ENCODE measurements at regions not wholly inside any gene's neighbourhood (a gene's known extent, or its start where the extent isn't known, plus 50 kb on each side); places are given as distances from the start of the nearest gene placed in this dataset.

GRCh38 chr18:2217356-2217755 is 353.9 kb downstream of the METTL4 start:
- Histone ChIP-seq H3K4me3 (ENCODE audit: low read depth in 1 of 3, low read length in 3 of 3) (no peak overlapping the region), H3K27me3 (ENCODE audit: control insufficient read depth in 4 of 4, insufficient read depth in 4 of 4, low read length in 3 of 4) (no peaks in the 10 kb centered on the region), H3K27ac (ENCODE audit: low read depth in 1 of 2, low read length in 2 of 2) (no peak overlapping the region), H3K4me1 (ENCODE audit: control insufficient read depth in 4 of 4, insufficient read depth in 4 of 4, low read length in 3 of 4) (no peaks in the 10 kb centered on the region), H3K9ac (ENCODE audit: low read depth in 1 of 2, low read length in 2 of 2) (no peak overlapping the region), H3K36me3 (ENCODE audit: control insufficient read depth in 4 of 4, insufficient read depth in 3 of 4, low read depth in 1 of 4, low read length in 3 of 4) (no peaks in the 10 kb centered on the region), H3K9me3 (ENCODE audit: control insufficient read depth in 4 of 4, low read length in 3 of 4) (peaks cover 0 to 2% (median 0%) of the 10 kb centered on the region in 4 donors)
- 49% methylated on average over 2 of the region's 2 CpGs for WGBS
- TF ChIP-seq SP1 (IDR thresholded peaks at IDR 0.05) (no peak), CTCF (IDR thresholded peaks at IDR 0.05; ENCODE audit: low read depth, low read length, missing input control) (no peak), ZBTB33 (IDR thresholded peaks at IDR 0.05) (no peak), FOXA1 (IDR thresholded peaks at IDR 0.05) (no peak), ATF3 (IDR thresholded peaks at IDR 0.05) (no peak), JUND (IDR thresholded peaks at IDR 0.05) (no peak), RXRA (IDR thresholded peaks at IDR 0.05) (no peak)
- no peak for DNase-seq (ENCODE audit: low spot score)

- no peak overlapping the region for H3K9ac ChIP-seq (ENCODE audit: low read depth in 1 of 2, low read length in 2 of 2)
- 49% methylated on average over 4 of the region's 4 CpGs for WGBS
- no peak overlapping the region for H3K4me3 ChIP-seq (ENCODE audit: low read depth in 1 of 3, low read length in 3 of 3)
- H3K27me3 ChIP-seq (ENCODE audit: control insufficient read depth in 4 of 4, insufficient read depth in 4 of 4, low read length in 3 of 4) = no peaks in the 10 kb centered on the region
- peaks cover 0 to 2% (median 0%) of the 10 kb centered on the region in 4 donors for H3K9me3 ChIP-seq (ENCODE audit: control insufficient read depth in 4 of 4, low read length in 3 of 4)
- no peaks in the 10 kb centered on the region for H3K36me3 ChIP-seq (ENCODE audit: control insufficient read depth in 4 of 4, insufficient read depth in 3 of 4, low read depth in 1 of 4, low read length in 3 of 4)
- DNase-seq (ENCODE audit: low spot score) = no peak
- H3K4me1 ChIP-seq (ENCODE audit: control insufficient read depth in 4 of 4, insufficient read depth in 4 of 4, low read length in 3 of 4) = no peaks in the 10 kb centered on the region
- H3K27ac ChIP-seq (ENCODE audit: low read depth in 1 of 2, low read length in 2 of 2) = no peak overlapping the region
- TF ChIP-seq FOXA2 (IDR thresholded peaks at IDR 0.05) (no peak), CTCF (IDR thresholded peaks at IDR 0.05; ENCODE audit: low read depth, low read length, missing input control) (no peak), ZBTB33 (IDR thresholded peaks at IDR 0.05) (no peak), MAX (IDR thresholded peaks at IDR 0.05) (no peak), HNF4G (IDR thresholded peaks at IDR 0.05) (no peak), ATF3 (IDR thresholded peaks at IDR 0.05) (no peak), RXRA (IDR thresholded peaks at IDR 0.05) (no peak), YY1 (IDR thresholded peaks at IDR 0.05) (no peak), EGR1 (IDR thresholded peaks at IDR 0.05; ENCODE audit: low read depth in 2 of 2) (no peak)
Measured at GRCh38 chr18:2218101-2218500, 353.2 kb downstream of the METTL4 start.
